Activated T-cell treated with anti-CD3 and anti-CD28 coated beads, Interleukin-2, amount 50 U/mL, for 48 hours (primary cell): ENCODE measurements at regions not wholly inside any gene's neighbourhood (a gene's known extent, or its start where the extent isn't known, plus 50 kb on each side); places are given as distances from the start of the nearest gene placed in this dataset.
A peak's percentile ranks its signal among the peaks of the same experiment; 100 is the strongest.
"Not testable (repeated sequence)": the region's sequence is repeated elsewhere in the genome, so short reads cannot be mapped to it uniquely, and the experiment has no call there.

Source experiments
- DNase-seq, 2 experiments: peaks; one replicate each; pipeline ENCODE4 v3.0.0-alpha.2; 2020

DNA sequence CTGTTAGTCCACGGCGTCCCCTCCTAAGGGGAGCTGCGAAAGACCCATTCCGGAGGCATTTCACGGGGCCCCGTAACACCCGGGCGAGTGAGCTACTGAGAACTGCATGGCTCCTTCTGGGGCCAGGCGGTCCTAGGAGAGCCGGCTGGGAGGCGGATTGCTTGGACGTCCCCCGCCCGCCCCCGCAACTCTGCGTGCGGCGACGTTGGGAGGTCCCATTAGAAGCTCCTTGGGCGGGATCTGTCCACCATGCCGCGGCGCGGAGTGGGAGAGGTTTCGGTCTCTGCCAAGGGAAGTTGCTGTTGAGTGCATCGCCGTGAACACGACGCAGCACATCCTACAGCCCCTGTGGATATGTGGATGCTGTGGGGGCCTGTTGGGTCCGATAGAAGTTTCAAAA, 85.4 kb upstream of the IGFBP7 start:
- DNase-seq, result no peak

DNA sequence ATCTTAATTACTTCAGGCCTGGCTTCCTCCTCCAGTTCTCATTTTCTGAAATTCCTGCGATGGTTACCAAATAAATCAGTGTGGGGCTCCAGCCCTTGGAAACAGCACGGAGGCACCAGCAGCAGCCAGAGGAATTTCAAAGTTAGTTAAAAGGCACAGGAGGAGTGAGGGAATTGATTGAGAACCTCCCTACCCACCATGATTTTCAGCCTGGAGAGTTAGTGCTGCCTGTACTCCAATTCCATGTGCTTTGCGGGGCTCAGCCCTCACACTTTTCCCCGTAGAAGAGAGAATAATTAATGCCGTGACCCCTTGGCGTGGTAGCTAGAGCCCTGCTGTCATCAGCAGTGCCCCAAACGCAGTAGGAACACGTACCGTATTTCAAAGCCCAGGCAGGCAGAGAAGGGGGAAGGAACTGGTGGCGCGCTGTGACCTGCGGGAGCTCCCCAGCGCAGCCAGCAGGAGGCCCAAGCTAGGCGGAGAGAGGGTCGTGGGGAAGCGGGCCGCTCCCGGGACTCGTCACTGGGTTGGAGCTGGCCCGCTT, 84.0 kb upstream of the IGFBP7 start:
- no peak for DNase-seq

GRCh38 chr4:57193209-57193810, 83.1 kb upstream of the IGFBP7 start:
- no peak for DNase-seq

- DNase-seq, result no peak
Observed at GRCh38 chr4:57191523-57192034, 81.4 kb upstream of the IGFBP7 start.

- DNase-seq, result peak; percentile 31 to 38
Observed at GRCh38 chr4:57190601-57191481, 80.7 kb upstream of the IGFBP7 start.

DNA sequence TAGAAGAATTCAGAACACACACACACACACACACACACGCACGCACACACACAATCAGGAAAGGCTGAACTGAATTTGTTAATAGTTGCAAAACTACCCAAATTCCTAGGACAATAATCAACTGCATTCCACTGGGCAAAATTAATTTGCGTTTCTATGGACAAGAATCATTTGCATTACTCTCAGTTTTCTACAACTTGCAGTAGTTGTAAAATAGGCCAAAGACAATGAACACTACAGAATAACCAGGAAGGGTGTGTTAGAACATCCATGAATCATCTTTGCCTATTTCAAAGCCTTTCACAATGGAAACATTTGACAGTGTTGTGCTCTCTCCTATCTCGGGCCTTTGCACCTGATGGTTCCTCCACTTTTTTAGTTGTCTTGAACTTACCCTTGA, 77.1 kb upstream of the IGFBP7 start:
- DNase-seq, result no peak

DNA sequence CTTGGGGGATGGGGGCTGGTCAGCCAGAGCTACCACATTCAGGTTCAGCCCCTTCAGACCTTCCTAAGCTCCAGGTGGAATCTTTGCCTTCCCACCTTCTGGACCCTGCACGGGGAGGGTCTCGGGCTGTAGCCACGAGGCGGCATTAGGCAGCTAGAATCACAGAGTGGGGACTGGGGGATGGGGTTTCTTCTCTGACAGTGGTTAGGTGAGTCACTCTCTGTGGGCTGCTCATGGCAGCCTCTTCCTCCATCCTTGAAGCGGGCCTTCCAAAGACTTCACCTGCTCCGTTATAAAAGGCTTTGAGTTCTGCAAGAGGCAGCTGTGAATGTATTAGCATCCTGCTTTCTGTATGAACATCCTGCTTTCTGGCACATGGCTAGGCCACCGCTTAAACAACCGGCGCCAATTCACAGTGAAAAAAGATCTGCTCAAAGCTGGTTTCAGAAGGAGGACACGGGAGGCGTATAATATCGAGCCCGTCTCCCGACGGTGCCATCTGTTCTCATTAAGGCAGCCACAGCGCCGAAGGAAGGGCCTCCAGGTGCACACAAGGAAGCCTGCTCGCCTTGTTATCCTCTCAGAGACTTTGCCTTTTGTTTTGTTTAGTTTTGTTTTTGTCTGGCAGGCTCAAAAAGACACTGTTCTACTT, 74.3 kb upstream of the IGFBP7 start:
- DNase-seq, result no peak

DNA sequence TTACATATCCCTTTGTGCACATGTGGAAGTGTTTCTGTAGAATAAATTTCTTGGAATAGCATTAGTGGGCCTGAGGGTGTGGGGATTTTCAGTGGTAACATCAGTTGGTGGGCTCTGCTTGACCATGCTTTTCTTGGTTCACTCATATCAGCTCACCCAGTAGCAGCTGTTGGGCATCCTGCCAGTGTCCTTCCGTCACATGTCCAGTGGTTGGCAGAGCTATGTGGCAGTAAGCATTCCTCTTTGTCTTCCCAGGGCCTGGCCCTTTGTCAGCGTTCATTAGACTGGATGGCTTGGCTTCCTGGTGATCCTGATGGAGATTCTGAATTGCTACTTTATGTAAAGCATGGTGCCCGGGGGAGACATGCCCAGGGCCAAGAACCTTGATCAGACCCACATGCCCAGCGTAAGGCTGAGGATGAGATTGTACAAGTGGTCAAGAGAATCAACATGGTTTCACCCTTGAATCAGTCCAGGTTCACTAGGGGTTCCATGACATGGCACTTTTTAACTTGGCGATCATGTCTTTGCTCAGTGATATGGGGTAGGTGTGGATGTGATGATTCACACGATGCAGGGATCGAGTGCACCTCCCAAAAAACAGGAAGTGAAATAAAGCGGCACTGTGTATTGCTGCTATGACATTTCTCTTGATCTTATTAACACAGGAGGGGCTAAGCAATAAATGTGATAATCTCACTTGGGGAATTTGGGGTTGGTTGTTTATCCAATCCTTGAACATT, 72.1 kb upstream of the IGFBP7 start:
- no peak for DNase-seq

DNA sequence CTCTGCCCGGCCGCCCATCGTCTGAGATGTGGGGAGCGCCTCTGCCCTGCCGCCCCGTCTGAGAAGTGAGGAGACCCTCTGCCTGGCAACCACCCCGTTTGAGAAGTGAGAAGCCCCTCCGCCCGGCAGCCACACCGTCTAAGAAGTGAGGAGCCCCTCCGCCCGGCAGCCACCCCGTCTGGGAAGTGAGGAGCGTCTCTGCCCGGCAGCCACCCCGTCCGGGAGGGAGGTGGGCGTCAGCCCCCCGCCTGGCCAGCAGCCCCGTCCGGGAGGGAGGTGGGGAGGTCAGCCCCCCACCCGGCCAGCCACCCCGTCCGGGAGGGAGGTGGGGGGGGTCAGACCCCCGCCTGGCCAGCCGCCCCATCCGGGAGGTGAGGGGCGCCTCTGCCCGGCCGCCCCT, 63.0 kb upstream of the IGFBP7 start:
- not testable (repeated sequence) for DNase-seq

GRCh38 chr4:57172065-57172464, 61.9 kb upstream of the IGFBP7 start:
- DNase-seq, result no peak

GRCh38 chr4:57168982-57169381, 58.8 kb upstream of the IGFBP7 start:
- DNase-seq, result no peak

GRCh38 chr4:57163530-57164459, 53.6 kb upstream of the IGFBP7 start:
- DNase-seq, result peak; percentile 83 to 86

GRCh38 chr4:57162499-57163019, 52.4 kb upstream of the IGFBP7 start:
- no peak for DNase-seq
